Uterus (tissue), 2 donors: ENCODE measurements at regions not wholly inside any gene's neighbourhood (a gene's known extent, or its start where the extent isn't known, plus 50 kb on each side); places are given as distances from the start of the nearest gene placed in this dataset.

Experiments
- POLR2A ChIP-seq, 2 donors: fragments of 450-650 bp; IDR thresholded peaks; one replicate each; pipeline ENCODE4 v1.6.1; 2016; ENCODE audit warnings: antibody characterized with exemption in 2 of 2, mild to moderate bottlenecking in 1 of 2, moderate library complexity in 1 of 2
- TF ChIP-seq, protein P1 (sequence below), 4 experiments: fragments of 200-600 bp in 2 of 4; fragments of 450-650 bp in 2 of 4; sonication (generic) in 2 of 4; IDR thresholded peaks; one replicate each; pipeline ENCODE4 v1.5.1; 2016 to 2019; ENCODE audit warnings: antibody characterized with exemption in 4 of 4, mild to moderate bottlenecking in 2 of 4, moderate library complexity in 1 of 4

DNA sequence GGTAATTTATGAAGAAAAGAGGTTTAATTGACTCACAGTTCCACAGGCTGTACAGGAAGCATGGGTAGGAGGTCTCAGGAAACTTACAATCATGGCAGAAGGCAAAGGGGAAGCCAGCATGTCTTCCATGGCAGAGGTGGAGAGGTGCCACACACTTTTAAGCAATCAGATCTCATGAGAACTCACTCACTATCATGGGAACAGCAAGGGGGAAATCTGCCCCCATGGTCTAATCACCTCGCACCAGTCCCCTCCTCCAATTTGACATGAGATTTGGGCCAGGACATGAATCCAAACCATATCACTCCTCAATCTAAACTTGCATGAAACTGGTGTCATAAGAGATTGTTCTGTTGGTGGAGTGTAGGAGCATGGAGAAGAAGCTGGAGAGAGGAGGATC, 51.6 kb upstream of the CCN6 start:
- TF ChIP-seq, protein P1, sequence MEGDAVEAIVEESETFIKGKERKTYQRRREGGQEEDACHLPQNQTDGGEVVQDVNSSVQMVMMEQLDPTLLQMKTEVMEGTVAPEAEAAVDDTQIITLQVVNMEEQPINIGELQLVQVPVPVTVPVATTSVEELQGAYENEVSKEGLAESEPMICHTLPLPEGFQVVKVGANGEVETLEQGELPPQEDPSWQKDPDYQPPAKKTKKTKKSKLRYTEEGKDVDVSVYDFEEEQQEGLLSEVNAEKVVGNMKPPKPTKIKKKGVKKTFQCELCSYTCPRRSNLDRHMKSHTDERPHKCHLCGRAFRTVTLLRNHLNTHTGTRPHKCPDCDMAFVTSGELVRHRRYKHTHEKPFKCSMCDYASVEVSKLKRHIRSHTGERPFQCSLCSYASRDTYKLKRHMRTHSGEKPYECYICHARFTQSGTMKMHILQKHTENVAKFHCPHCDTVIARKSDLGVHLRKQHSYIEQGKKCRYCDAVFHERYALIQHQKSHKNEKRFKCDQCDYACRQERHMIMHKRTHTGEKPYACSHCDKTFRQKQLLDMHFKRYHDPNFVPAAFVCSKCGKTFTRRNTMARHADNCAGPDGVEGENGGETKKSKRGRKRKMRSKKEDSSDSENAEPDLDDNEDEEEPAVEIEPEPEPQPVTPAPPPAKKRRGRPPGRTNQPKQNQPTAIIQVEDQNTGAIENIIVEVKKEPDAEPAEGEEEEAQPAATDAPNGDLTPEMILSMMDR (IDR thresholded peaks at IDR 0.05), result no peak
- TF ChIP-seq POLR2A (IDR thresholded peaks at IDR 0.05), result no peak
